ENCODE measurements at regions not wholly inside any gene's neighbourhood (a gene's known extent, or its start where the extent isn't known, plus 50 kb on each side); places are given as distances from the start of the nearest gene placed in this dataset.
"Not testable (repeated sequence)": the region's sequence is repeated elsewhere in the genome, so short reads cannot be mapped to it uniquely, and the experiment has no call there.

- DNase-seq (ENCODE audit: low read depth in 3 of 3): no peak
These were observed 1298.5 kb downstream of the SUCLG1 start for GRCh38 chr2:83160571-83160970.

- no peak for DNase-seq (ENCODE audit: low read depth in 3 of 3)
These were observed 1303.3 kb downstream of the SUCLG1 start for GRCh38 chr2:83155826-83156225.

GRCh38 chr2:83143946-83144345 is 1315.1 kb downstream of the SUCLG1 start:
- no peak for DNase-seq (ENCODE audit: low read depth in 3 of 3)

- DNase-seq (ENCODE audit: low read depth in 3 of 3): no peak
These were observed 1316.1 kb downstream of the SUCLG1 start for GRCh38 chr2:83142934-83143333.

GRCh38 chr2:83115606-83116005 is 1343.5 kb downstream of the SUCLG1 start:
- no peak for DNase-seq (ENCODE audit: low read depth in 3 of 3)

- no peak for DNase-seq (ENCODE audit: low read depth in 3 of 3)
These were observed 1343.9 kb downstream of the SUCLG1 start for GRCh38 chr2:83115155-83115554.

- no peak for DNase-seq (ENCODE audit: low read depth in 3 of 3)
These were observed 1345.1 kb downstream of the SUCLG1 start for GRCh38 chr2:83113953-83114352.

- no peak for DNase-seq (ENCODE audit: low read depth in 3 of 3)
These were observed 1346.2 kb downstream of the SUCLG1 start for GRCh38 chr2:83112858-83113257.

- no peak for DNase-seq (ENCODE audit: low read depth in 3 of 3)
These were observed 1349.8 kb downstream of the SUCLG1 start for GRCh38 chr2:83109284-83109683.

- DNase-seq (ENCODE audit: low read depth in 3 of 3): no peak
These were observed 1352.2 kb downstream of the SUCLG1 start for GRCh38 chr2:83106853-83107252.

GRCh38 chr2:83104202-83104601 is 1354.9 kb downstream of the SUCLG1 start:
- no peak for DNase-seq (ENCODE audit: low read depth in 3 of 3)

- no peak for DNase-seq (ENCODE audit: low read depth in 3 of 3)
These were observed 1355.5 kb downstream of the SUCLG1 start for GRCh38 chr2:83103613-83104012.

- not testable (repeated sequence) for DNase-seq (ENCODE audit: low read depth in 3 of 3)
These were observed 1370.0 kb downstream of the SUCLG1 start for GRCh38 chr2:83089051-83089450.

GRCh38 chr2:83085869-83086268 is 1373.2 kb downstream of the SUCLG1 start:
- DNase-seq (ENCODE audit: low read depth in 3 of 3): no peak

GRCh38 chr2:83081826-83082690 is 1377.0 kb downstream of the SUCLG1 start:
- DNase-seq (ENCODE audit: low read depth in 3 of 3): no peak

- no peak for DNase-seq (ENCODE audit: low read depth in 3 of 3)
These were observed 1380.1 kb downstream of the SUCLG1 start for GRCh38 chr2:83079007-83079406.

GRCh38 chr2:83072767-83073166 is 1386.3 kb downstream of the SUCLG1 start:
- no peak for DNase-seq (ENCODE audit: low read depth in 3 of 3)

GRCh38 chr2:83071914-83072313 is 1387.2 kb downstream of the SUCLG1 start:
- DNase-seq (ENCODE audit: low read depth in 3 of 3): no peak

- no peak for DNase-seq (ENCODE audit: low read depth in 3 of 3)
These were observed 1387.7 kb downstream of the SUCLG1 start for GRCh38 chr2:83071352-83071751.

- DNase-seq (ENCODE audit: low read depth in 3 of 3): no peak
These were observed 1389.4 kb downstream of the SUCLG1 start for GRCh38 chr2:83069724-83070123.

GRCh38 chr2:83068714-83069113 is 1390.4 kb downstream of the SUCLG1 start:
- DNase-seq (ENCODE audit: low read depth in 3 of 3): no peak

- DNase-seq (ENCODE audit: low read depth in 3 of 3): no peak
These were observed 1391.1 kb downstream of the SUCLG1 start for GRCh38 chr2:83067947-83068346.

GRCh38 chr2:83063933-83064332 is 1395.1 kb downstream of the SUCLG1 start:
- no peak for DNase-seq (ENCODE audit: low read depth in 3 of 3)

- DNase-seq (ENCODE audit: low read depth in 3 of 3): no peak
These were observed 1395.6 kb downstream of the SUCLG1 start for GRCh38 chr2:83063511-83063910.

Measured in stimulated activated CD4-positive, alpha-beta T cell treated with anti-CD3 and anti-CD28 coated beads, TNF-alpha, amount 100 ng/mL, for 4 hours (primary cell).